ENCODE measurements at regions not wholly inside any gene's neighbourhood (a gene's known extent, or its start where the extent isn't known, plus 50 kb on each side); places are given as distances from the start of the nearest gene placed in this dataset.

DNA sequence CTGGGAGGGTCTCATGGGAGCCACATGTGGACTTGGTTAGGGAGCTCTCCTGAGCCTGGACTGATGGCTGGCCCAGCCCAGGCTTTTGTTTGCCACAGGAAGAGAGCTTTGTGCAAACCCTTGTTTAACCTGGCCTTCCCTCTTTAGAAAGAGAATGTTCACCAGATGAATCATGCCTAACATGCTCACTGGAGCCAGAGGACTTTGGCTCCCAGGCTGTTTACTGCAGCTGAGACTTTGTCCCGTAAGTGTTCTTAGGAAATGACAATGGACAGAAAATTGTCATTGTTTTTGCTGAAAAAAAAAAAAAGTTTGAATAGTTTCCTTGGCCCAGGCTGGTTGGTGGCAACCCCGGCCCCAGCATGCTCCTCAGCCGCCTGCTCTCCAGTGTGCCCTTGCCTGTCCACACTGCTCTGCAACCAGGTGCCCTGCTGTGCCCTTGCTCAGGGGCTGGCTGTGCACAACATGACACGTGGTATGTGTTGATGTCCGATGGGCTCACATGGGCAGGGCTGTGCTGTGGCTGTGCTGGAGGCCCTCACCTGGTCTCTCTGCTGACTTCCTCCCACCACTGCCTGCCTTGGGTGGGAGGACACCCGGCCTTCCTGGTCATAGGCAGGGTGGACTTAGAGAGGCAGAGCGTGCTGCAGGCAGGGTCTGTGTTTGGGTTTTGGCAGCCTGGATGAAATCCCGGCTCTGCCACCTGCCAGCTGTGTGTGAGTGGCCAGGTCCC is 215.3 kb upstream of the ZNF32 start:
- DNase-seq, result no peak

DNA sequence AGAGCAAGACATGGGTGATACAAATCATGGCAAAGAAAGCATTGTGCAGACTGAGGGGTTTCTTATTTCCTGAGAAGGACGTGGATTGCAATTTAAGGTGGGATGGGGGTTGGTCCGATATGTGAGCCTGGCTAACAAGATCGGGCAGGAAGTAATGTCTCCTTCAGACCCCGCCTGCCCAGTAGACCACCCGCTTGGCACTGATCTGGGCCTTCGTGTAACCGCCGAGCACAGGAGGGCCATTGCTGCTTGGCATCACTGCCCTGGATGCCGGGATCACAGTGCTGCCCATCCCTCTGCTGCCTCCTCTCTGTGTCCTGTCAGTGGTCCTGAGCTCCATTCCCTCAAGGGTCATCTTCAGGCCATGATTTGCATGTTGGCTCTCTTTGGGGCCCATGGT is 214.6 kb upstream of the ZNF32 start:
- DNase-seq, result no peak

- no peak for DNase-seq
Measured at GRCh38 chr10:43862756-43863155, 214.1 kb upstream of the ZNF32 start.

GRCh38 chr10:43861966-43862751 is 213.5 kb upstream of the ZNF32 start:
- no peak for DNase-seq

DNA sequence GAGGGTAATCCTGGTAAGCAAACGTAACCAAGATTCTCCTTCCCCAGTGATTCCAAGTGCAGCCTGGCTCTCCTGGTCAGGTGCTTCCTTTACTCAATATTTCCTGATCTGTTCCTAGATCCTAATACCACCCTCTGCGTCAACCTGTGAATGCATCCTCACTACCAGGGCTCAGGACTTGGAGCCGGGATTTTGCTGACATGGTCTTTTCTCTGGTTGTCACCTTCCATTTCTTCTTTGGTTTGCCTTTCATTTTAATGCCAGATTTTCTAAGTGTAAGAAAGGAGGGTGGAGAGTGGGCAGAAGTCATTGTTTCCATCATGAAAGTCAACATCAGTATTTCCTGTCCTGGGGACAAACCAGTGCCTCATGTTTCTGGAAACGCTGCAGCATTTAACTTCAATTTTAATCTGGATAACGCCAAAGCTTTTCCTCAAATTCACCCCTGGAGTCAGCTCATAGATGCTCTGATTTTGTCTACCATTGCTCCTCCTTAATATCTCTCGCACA is 210.4 kb upstream of the ZNF32 start:
- no peak for DNase-seq

- DNase-seq, result no peak
Measured at GRCh38 chr10:43857931-43858315, 209.2 kb upstream of the ZNF32 start.

GRCh38 chr10:43857206-43857930 is 208.7 kb upstream of the ZNF32 start:
- no peak for DNase-seq

DNA sequence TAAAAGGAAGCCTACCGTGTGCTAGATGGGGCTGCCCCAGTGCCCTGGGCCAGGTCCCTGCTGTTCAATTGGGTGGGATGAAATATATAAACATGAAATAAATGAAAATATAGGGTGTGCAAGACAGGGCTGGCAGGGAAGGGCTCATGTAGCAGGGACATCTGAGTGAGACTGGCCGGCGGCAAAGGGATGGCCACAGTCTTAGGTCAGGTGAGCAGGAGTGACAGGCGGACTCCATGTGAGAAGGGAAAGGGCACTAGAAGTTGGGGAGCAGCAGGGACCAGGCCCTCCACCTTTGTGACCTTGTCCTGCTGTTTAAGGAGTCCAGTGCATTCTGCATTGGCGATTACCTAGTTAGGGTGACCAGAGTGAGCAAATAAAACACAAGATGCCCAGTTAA is 207.6 kb upstream of the ZNF32 start:
- no peak for DNase-seq

GRCh38 chr10:43855667-43856210 is 207.1 kb upstream of the ZNF32 start:
- DNase-seq, result no peak

GRCh38 chr10:43854007-43854406 is 205.3 kb upstream of the ZNF32 start:
- DNase-seq, result no peak

- no peak for DNase-seq
Measured at GRCh38 chr10:43853369-43853768, 204.7 kb upstream of the ZNF32 start.

DNA sequence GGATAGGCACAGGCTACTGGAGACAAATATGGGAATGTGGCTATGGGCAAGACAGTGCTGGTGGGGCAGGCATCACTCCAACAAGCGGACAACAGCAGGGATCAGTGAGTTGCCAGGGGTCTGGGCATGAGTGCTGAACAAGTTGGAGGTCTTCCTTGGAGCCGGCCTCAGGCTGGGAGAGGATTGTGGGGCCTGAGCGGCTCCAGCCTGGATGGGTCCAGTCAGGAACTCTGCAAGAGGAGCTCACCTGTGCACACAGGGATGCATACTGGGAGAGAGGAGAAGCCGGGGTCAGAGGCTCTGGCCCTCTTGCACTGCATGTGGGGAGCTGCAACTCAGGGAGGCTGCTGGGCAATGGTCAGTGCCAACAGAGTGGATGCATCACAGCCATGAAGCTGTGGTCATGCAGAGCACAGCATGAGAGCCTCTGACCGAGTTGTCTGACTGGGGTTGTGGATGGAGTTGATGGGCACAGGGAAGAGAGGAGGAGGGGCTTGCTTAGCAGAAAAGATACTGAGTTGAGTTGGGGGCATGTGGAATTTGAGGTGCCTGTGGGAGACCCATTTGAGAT is 204.0 kb upstream of the ZNF32 start:
- DNase-seq, result no peak

DNA sequence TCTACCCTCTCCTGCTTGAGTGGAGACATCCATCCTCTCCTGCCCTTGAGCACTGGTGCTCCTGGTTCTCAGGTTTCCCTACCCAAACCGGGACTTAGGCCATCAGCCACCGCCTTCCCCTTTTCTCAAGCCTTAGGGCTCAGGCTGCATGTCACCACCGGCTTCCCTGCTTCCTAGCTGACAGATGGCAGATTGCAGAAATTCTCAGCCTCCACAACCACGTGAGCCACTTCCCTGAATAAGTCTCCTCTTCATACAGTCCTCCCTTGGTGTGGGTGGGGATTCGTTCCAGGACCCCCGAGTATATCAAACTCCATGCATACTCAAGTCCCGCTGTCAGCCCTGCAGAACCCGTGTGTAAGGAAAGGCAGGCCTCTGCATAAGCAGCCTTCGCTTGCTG is 203.5 kb upstream of the ZNF32 start:
- no peak for DNase-seq

DNA sequence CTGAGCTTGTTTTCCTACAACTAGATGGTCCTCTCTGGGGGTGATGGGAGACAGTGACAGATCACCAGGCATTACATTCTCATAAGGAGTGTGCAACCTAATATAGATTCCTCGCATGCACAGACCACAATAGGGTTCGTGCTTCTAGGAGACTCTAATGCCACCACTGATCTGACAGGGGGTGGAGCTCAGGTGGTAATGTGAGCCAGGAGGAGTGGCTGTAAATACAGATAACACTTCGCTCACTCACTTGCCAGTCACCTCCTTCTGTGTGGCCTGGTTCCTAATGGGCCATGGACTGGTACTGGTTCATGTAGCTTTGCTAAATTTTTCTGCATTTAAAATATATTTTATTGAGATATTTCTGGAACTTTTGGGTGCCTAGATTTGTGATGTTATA is 202.3 kb upstream of the ZNF32 start:
- no peak for DNase-seq

GRCh38 chr10:43849551-43849950 is 200.9 kb upstream of the ZNF32 start:
- DNase-seq, result no peak

- DNase-seq, result no peak
Measured at GRCh38 chr10:43846968-43847367, 198.3 kb upstream of the ZNF32 start.

DNA sequence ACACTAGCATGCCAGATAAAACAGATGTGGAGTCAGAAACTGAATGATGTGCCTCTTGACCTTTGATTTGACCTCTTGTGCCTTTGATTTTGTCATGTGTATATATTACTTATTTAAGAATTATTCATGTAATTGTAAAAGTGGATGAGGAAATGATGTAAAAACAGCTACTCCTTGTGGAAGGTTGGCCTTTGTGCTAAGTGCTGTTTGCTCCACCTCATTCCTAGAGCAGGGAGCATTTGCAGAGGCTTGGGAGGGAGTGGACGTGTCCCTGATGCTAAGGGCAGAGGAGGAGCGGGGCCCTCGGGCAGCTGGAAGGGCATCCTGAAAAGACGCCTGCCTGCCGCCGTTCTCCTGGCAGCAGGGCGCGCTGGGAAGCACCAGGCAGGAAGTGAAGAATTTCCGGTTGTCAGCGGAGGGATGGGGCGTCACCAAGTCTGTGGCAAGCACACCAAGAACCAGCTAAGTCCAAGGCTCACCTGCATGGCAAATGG is 197.6 kb upstream of the ZNF32 start:
- peak; percentile 8 for DNase-seq

DNA sequence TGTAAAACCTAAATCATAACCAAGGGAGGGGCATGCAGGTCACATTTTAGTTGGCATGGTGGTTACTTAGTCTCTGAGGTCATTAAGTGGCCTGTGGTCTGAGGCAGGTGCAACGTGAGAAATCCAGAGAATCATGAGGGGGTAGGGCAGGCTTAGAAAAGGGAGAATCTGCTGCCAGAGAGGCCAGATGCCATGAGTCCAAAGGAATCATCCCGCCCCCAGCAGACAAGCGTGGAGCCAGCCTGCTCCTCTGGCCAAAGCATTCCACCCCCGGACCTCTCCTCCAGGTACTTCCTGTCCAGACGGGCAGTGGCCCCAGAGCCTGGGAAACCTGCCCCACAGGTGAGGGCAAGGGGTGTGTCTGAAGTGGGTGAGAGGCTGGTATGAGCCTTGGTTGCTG is 196.4 kb upstream of the ZNF32 start:
- no peak for DNase-seq

DNA sequence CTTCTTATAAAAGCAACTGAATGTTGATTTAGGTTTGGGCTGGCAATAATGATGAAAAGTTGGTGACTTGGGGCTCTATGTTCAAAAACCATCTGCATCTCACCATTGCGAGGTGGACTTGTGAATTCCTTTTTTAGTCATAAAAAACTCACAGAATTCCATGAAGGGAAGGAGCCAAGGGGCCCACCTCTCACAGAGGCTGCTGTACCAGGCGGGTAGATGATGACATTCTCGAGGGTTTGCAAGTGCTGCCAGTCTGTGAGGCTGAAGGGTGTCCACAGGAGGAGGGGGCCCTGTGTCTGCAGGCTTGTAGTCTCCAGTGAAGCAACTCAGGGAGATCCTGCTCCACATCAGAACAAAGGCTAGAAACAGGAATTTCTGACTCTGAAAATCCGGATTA is 195.5 kb upstream of the ZNF32 start:
- DNase-seq, result no peak

DNA sequence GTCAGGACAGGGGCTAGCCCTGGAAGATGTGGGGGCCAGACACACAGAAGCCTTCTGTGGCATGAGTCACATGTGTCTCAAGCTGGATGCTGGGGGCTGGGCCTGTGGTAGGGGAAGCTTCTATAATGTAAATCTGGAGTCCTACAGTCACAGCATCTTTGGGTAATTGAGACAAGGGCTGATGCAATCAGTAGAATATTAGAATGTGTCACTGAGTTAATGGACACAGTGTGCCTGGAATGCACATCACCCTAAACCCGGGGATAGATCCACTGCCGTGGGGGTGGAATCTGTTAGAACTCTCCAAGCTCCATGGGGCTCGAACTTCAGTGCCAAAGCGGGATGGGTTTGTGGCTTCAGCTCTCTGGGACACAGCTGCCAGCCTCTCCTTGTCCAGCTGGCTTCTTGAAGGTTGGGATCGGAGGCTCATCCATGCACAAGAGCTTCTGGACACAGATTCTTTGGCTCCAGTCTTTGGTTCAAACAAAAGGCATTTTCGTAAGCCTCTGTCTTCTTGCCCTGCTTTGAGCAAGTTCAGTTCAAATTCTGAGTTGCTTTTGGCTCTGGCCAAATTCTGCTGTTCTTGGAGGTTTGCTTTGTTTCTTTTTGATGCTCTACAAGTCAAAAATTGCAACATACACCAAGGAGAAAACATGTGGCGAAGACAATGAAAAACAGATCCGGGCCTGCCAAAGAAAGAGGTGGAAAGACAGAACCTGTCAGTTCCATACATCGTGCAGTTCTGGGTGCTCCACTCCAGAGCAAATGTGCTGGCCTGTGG is 194.8 kb upstream of the ZNF32 start:
- DNase-seq, result no peak

DNA sequence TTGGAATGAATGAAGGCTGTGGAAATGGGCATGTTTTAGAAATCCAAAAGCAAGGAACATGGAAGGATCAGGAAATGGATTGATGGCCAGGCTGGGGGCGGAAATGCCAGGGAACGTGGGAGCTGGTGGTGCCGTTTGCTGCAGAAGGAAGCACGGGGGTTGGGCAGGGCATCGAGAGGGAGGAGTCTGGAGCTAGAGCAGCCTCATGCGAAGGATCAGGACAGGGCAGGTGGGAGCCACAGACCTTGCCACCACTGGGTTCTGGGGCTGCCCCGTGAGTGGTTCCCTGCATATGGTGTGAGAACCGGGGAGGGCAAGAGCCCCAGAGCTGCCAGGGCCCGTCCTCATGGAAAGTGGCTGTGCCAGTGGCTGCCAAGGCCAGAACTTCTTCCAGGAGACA is 193.8 kb upstream of the ZNF32 start:
- DNase-seq, result no peak

- DNase-seq, result no peak
Measured at GRCh38 chr10:43842072-43842471, 193.4 kb upstream of the ZNF32 start.

Measured in activated CD4-positive, alpha-beta T cell treated with anti-CD3 and anti-CD28 coated beads, Interleukin-2, amount 50 U/mL, for 1 hour (primary cell).